Left ventricle myocardium inferior (tissue), 1 donor: ENCODE measurements at regions not wholly inside any gene's neighbourhood (a gene's known extent, or its start where the extent isn't known, plus 50 kb on each side); places are given as distances from the start of the nearest gene placed in this dataset.

Experiments
- DNase-seq: peaks from one replicate; pipeline ENCODE4 v3.0.0-alpha.2; 2020
- H3K27ac ChIP-seq: fragments of 200-600 bp; replicated peaks from 2 replicates; pipeline ENCODE4 v1.8.0; 2021
- H3K27me3 ChIP-seq: fragments of 200-600 bp; 2 replicates; pipeline ENCODE4 v1.8.0; 2021; ENCODE audit warnings: low read depth
- H3K36me3 ChIP-seq: fragments of 200-600 bp; 2 replicates; pipeline ENCODE4 v1.8.0; 2021
- H3K4me1 ChIP-seq: fragments of 200-600 bp; 2 replicates; pipeline ENCODE4 v1.8.0; 2021
- H3K4me3 ChIP-seq: fragments of 200-600 bp; 2 replicates; pipeline ENCODE4 v1.8.0; 2021; ENCODE audit warnings: mild to moderate bottlenecking, moderate library complexity
- H3K9me3 ChIP-seq: fragments of 200-600 bp; replicated peaks from 2 replicates; pipeline ENCODE4 v1.8.0; 2021
- CTCF ChIP-seq: fragments of 200-600 bp; IDR thresholded peaks from 2 replicates; pipeline ENCODE4 v1.8.0; 2021; ENCODE audit warnings: antibody characterized with exemption, mild to moderate bottlenecking, borderline replicate concordance
- intact Hi-C: fragments of 100-400 bp; cut with micrococcal nuclease; formaldehyde crosslinking; loops from one replicate; pipeline ENCODE4 v1.11.0; 2022
- donor health status: DM: no; HTN: yes; CAD: no; lungs with severe emphysema.

- intact Hi-C loops, result no loop called here
- DNase-seq, result no peak
- Histone ChIP-seq H3K4me1 (no peaks in the 10 kb centered on the region), H3K27ac (no peak overlapping the region), H3K27me3 (no peaks in the 10 kb centered on the region), H3K9me3 (no peaks in the 10 kb centered on the region), H3K4me3 (no peak overlapping the region), H3K36me3 (no peaks in the 10 kb centered on the region)
- TF ChIP-seq CTCF, result no peak
Measured at GRCh38 chr18:71456206-71456605, 1087.9 kb downstream of the CBLN2 start.

- no peak for DNase-seq
- Histone ChIP-seq H3K36me3 (no peaks in the 10 kb centered on the region), H3K27ac (no peak overlapping the region), H3K4me3 (no peak overlapping the region), H3K9me3 (peaks cover 23% of the 10 kb centered on the region), H3K27me3 (no peaks in the 10 kb centered on the region), H3K4me1 (no peaks in the 10 kb centered on the region)
- intact Hi-C loops, result no loop called here
- no peak for TF ChIP-seq CTCF
Measured at GRCh38 chr18:71450257-71450656, 1093.9 kb downstream of the CBLN2 start.

- Histone ChIP-seq H3K4me3 (no peak overlapping the region), H3K4me1 (no peaks in the 10 kb centered on the region), H3K27me3 (no peaks in the 10 kb centered on the region), H3K27ac (no peak overlapping the region), H3K9me3 (peaks cover 26% of the 10 kb centered on the region), H3K36me3 (no peaks in the 10 kb centered on the region)
- intact Hi-C loops, result no loop called here
- DNase-seq, result no peak
- no peak for TF ChIP-seq CTCF
Measured at GRCh38 chr18:71443706-71444480, 1100.2 kb downstream of the CBLN2 start.

- no peak for DNase-seq
- peaks cover 24% of the 10 kb centered on the region for H3K9me3 ChIP-seq
- H3K4me1 ChIP-seq, result no peaks in the 10 kb centered on the region
- H3K27me3 ChIP-seq, result no peaks in the 10 kb centered on the region
- H3K36me3 ChIP-seq, result no peaks in the 10 kb centered on the region
- H3K27ac ChIP-seq, result no peak overlapping the region
- TF ChIP-seq CTCF, result no peak
- intact Hi-C loops, result no loop called here
- no peak overlapping the region for H3K4me3 ChIP-seq
Measured at GRCh38 chr18:71442731-71443141, 1101.4 kb downstream of the CBLN2 start.

- TF ChIP-seq CTCF, result no peak
- intact Hi-C loops, result no loop called here
- Histone ChIP-seq H3K9me3 (peaks cover 17% of the 10 kb centered on the region), H3K4me3 (no peak overlapping the region), H3K27me3 (no peaks in the 10 kb centered on the region), H3K36me3 (no peaks in the 10 kb centered on the region), H3K4me1 (no peaks in the 10 kb centered on the region), H3K27ac (no peak overlapping the region)
- DNase-seq, result no peak
Measured at GRCh38 chr18:71441156-71441555, 1103.0 kb downstream of the CBLN2 start.
